Breast epithelium (tissue), 3 donors: ENCODE measurements at regions not wholly inside any gene's neighbourhood (a gene's known extent, or its start where the extent isn't known, plus 50 kb on each side); places are given as distances from the start of the nearest gene placed in this dataset.

ENCODE experiments used
- CTCF ChIP-seq, 3 donors: fragments of 450-650 bp; IDR thresholded peaks; one replicate each; pipeline ENCODE4 v1.5.1; 2016 to 2017; ENCODE audit warnings: antibody characterized with exemption in 3 of 3, mild to moderate bottlenecking in 3 of 3, moderate library complexity in 3 of 3
- POLR2A ChIP-seq: fragments of 450-650 bp; IDR thresholded peaks from one replicate; pipeline ENCODE4 v1.6.1; 2016; ENCODE audit warnings: antibody characterized with exemption, mild to moderate bottlenecking, moderate library complexity
- POLR2AphosphoS5 ChIP-seq, 3 donors: sonication (generic); formaldehyde crosslinking; IDR thresholded peaks; one replicate each; pipeline ENCODE4 v1.6.1; 2017; ENCODE audit warnings: antibody characterized with exemption in 3 of 3

- no peak for TF ChIP-seq CTCF (IDR thresholded peaks at IDR 0.05)
- no peak for TF ChIP-seq POLR2AphosphoS5 (IDR thresholded peaks at IDR 0.05)
- TF ChIP-seq POLR2A: no peak
Measured at GRCh38 chr14:106024983-106025604, 498.7 kb downstream of the TMEM121 start.
